NCI-H345 treated with DMSO at 0.1 percent for 48 hours (cell line): ENCODE measurements at regions not wholly inside any gene's neighbourhood (a gene's known extent, or its start where the extent isn't known, plus 50 kb on each side); places are given as distances from the start of the nearest gene placed in this dataset.
"Not testable (repeated sequence)": the region's sequence is repeated elsewhere in the genome, so short reads cannot be mapped to it uniquely, and the experiment has no call there.

Experiments
- DNase-seq: peaks from one replicate; lab custom pipeline; 2025; ENCODE audit not compliant: unreplicated experiment; lab: John Stamatoyannopoulos, UW

- DNase-seq, result not testable (repeated sequence)
These were observed 83.1 kb upstream of the GOLGA6L4 start for GRCh38 chr15:84152381-84152979.

- DNase-seq, result not testable (repeated sequence)
These were observed 81.9 kb upstream of the GOLGA6L4 start for GRCh38 chr15:84153655-84154140.

- not testable (repeated sequence) for DNase-seq
These were observed 81.3 kb upstream of the GOLGA6L4 start for GRCh38 chr15:84154314-84154713.

GRCh38 chr15:84154787-84155186 lies 80.8 kb upstream of the GOLGA6L4 start:
- not testable (repeated sequence) for DNase-seq

- DNase-seq, result not testable (repeated sequence)
These were observed 79.6 kb upstream of the GOLGA6L4 start for GRCh38 chr15:84155792-84156587.

- DNase-seq, result not testable (repeated sequence)
These were observed 79.1 kb upstream of the GOLGA6L4 start for GRCh38 chr15:84156588-84156840.

GRCh38 chr15:84157056-84157632 lies 78.4 kb upstream of the GOLGA6L4 start:
- not testable (repeated sequence) for DNase-seq

- not testable (repeated sequence) for DNase-seq
These were observed 77.7 kb upstream of the GOLGA6L4 start for GRCh38 chr15:84157857-84158256.

GRCh38 chr15:84159346-84160269 lies 76.0 kb upstream of the GOLGA6L4 start:
- DNase-seq, result not testable (repeated sequence)

- DNase-seq, result not testable (repeated sequence)
These were observed 70.9 kb upstream of the GOLGA6L4 start for GRCh38 chr15:84164423-84165292.

- not testable (repeated sequence) for DNase-seq
These were observed 65.5 kb upstream of the GOLGA6L4 start for GRCh38 chr15:84170029-84170428.

GRCh38 chr15:84173231-84173610 lies 62.4 kb upstream of the GOLGA6L4 start:
- DNase-seq, result not testable (repeated sequence)
